NT2/D1 (cell line): ENCODE measurements at regions not wholly inside any gene's neighbourhood (a gene's known extent, or its start where the extent isn't known, plus 50 kb on each side); places are given as distances from the start of the nearest gene placed in this dataset.

ENCODE experiments used
- YY1 ChIP-seq: IDR thresholded peaks from 2 replicates; pipeline ENCODE4 v1.6.1; 2011; ENCODE audit not compliant: insufficient read length, insufficient read depth
- ZNF274 ChIP-seq: IDR thresholded peaks from 2 replicates; pipeline ENCODE4 v1.6.1; 2011; ENCODE audit warnings: mild to moderate bottlenecking, low read depth, low read length

DNA sequence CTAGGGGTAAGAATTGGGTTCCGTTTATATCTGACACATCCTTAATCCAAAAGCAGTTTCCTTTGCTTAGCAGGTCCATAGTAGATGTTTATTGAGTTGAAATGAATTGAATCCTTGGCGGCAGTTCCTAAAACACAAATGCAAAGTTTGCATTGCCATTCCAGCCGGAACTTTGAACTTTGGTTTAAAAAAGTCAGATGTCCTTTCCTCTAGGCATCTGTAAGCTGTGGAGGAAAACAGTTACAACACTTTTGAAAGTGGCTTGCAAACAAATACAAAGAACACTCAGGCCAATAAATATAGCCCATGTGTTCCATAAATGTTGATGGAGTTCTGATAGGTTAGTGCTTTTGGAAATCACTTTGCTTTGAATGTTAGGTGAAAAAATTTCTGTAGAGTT lies 374.7 kb upstream of the RARB start:
- TF ChIP-seq ZNF274: no peak
- no peak for TF ChIP-seq YY1
